GM18951 (cell line): ENCODE measurements at regions not wholly inside any gene's neighbourhood (a gene's known extent, or its start where the extent isn't known, plus 50 kb on each side); places are given as distances from the start of the nearest gene placed in this dataset.

Source experiments
- POLR2A ChIP-seq: IDR thresholded peaks from 4 replicates; pipeline ENCODE4 v1.6.1; 2011; ENCODE audit warnings: mild to moderate bottlenecking; ENCODE audit not compliant: insufficient read length, insufficient read depth; ENCODE audit errors: extremely low read depth
- in situ Hi-C: fragments of 300-500 bp; cut with MboI; formaldehyde crosslinking; loops from one replicate; pipeline ENCODE4 v1.12.0; 2022; ENCODE audit warnings: low sequenced_read_pairs, mixed read lengths, inconsistent platforms; ENCODE audit not compliant: unreplicated experiment

- TF ChIP-seq POLR2A, result peak; percentile 53
- in situ Hi-C loops, result no loop called here
These were observed 57.8 kb upstream of the PCGF5 start for GRCh38 chr10:91162495-91163268.

DNA sequence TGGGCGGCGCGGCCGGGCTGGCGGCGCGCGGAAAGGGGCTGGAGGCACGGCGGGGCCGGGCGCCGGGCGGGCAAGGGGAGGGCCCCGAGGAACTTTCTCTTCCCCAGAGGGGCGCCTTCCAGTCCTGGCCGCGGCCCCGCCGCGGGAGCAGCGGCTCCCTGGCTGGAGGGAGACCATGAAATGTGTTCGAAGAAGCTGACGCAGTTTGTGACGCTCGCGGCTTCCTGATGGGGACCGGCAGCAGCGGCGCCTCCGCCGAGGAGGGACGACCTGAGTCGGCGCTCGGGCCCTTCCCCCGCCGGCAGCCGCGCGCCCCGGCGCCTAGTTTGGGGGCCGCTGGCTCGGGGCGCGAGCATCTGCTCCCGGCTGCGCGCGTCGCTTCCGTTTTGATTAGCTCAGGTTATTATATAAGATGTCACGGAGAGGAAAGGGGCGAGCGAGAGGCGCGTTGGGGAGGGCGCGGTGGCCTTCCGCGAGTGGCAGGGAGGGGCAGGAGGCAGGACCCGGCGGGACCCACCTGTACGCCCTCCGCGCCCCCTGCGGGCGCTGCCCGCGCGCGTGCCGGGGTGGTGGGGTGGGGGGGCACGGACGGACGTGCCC lies 57.1 kb upstream of the PCGF5 start:
- in situ Hi-C loops, result no loop called here
- peak; percentile 62 for TF ChIP-seq POLR2A

DNA sequence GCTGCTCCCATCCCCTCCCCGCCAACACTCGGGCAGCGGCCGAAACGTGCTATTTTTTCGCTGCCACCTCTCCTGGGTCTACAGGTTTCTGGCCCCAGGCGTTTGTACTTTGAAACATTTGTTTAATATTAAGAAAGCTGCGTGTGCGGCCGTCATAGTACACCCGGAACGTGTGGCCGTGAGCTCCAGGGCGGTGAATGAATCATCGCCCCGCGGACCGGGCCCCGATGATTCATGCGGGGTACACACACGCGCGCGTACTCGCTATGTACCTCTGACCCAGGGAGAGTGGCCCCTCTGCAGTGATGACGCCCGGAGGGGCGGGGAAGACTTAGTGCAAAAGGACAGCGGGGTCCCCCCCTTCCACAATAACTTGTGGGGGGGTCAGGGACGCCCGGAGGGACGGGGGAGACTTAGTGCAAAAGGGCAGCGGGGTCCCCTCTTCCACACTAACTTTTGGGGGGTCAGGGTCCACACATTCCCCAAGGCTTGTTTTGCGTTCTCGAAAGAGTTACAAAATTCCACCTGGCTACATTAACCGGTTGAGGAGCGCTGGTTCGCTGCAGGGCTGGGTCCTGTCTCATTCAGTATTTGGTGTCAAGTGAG lies 56.5 kb upstream of the PCGF5 start:
- in situ Hi-C loops, result no loop called here
- no peak for TF ChIP-seq POLR2A

GRCh38 chr10:91164520-91165065 lies 55.9 kb upstream of the PCGF5 start:
- no peak for TF ChIP-seq POLR2A
- in situ Hi-C loops, result no loop called here

DNA sequence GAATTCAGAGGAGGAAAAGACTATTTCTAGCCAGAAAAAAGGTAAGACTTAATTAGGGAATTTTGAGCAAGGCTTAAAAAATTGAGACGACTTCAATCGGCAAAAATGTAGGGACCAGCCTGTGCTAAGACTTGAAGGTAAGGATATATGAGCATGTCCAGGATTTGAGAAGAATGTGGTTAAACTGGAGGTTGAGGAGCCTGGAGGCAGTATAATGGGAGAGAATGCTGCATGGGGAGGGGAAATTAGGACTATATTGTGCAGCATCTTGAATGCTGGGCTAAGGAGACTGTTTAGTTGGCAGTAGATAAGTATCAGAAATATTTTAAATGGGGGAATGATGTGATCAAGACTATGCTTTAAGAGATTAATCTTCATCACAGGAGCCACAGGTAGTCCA lies 53.1 kb upstream of the PCGF5 start:
- no peak for TF ChIP-seq POLR2A
- in situ Hi-C loops, result no loop called here

DNA sequence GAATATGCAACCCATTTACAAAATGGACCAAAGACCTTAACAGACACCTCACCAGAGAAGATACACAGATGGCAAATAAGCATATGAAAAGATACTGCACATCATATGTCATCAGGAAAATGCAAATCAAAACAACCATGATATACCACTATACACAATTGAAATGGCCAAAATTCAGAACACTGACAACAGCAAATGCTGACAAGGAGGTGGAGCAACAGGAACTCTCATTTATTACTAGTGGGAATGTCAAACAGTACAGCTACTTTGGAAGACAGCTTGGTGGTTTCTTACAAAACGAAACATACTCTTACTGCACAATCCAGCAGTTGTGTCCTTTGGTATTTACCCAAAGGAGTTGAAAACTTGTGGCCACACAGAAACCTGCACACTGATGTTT lies 50.0 kb upstream of the PCGF5 start:
- in situ Hi-C loops, result no loop called here
- TF ChIP-seq POLR2A, result no peak
